Mucosa of rectum (tissue), 2 donors: ENCODE measurements at regions not wholly inside any gene's neighbourhood (a gene's known extent, or its start where the extent isn't known, plus 50 kb on each side); places are given as distances from the start of the nearest gene placed in this dataset.

ENCODE experiments used
- H3K27ac ChIP-seq, 2 donors: one replicate each; pipeline ENCODE4 v1.7.0; 2013; ENCODE audit warnings: inconsistent platforms in 2 of 2, low read depth in 2 of 2, low read length in 2 of 2
- H3K27me3 ChIP-seq, 2 donors: one replicate each; pipeline ENCODE4 v1.7.0; 2013; ENCODE audit warnings: low read length in 2 of 2; ENCODE audit not compliant: control insufficient read depth in 2 of 2, insufficient read depth in 2 of 2
- H3K36me3 ChIP-seq, 2 donors: one replicate each; pipeline ENCODE4 v1.7.0; 2013; ENCODE audit warnings: low read length in 2 of 2; ENCODE audit not compliant: control insufficient read depth in 2 of 2, insufficient read depth in 2 of 2
- H3K4me1 ChIP-seq, 2 donors: one replicate each; pipeline ENCODE4 v1.7.0; 2013; ENCODE audit warnings: low read length in 2 of 2, mild to moderate bottlenecking in 1 of 2; ENCODE audit not compliant: control insufficient read depth in 2 of 2, insufficient read depth in 2 of 2
- H3K4me3 ChIP-seq, 2 donors: one replicate each; pipeline ENCODE4 v1.7.0; 2013; ENCODE audit warnings: low read length in 2 of 2
- H3K9ac ChIP-seq, 2 donors: one replicate each; pipeline ENCODE4 v1.7.0; 2013; ENCODE audit warnings: low read length in 2 of 2, low read depth in 1 of 2, mild to moderate bottlenecking in 1 of 2
- H3K9me3 ChIP-seq, 2 donors: one replicate each; pipeline ENCODE4 v1.7.0; 2013; ENCODE audit warnings: low read length in 2 of 2; ENCODE audit not compliant: control insufficient read depth in 2 of 2
- donor health status: healthy.
- donor health status: Normal muscosa, but diverticular disease.

DNA sequence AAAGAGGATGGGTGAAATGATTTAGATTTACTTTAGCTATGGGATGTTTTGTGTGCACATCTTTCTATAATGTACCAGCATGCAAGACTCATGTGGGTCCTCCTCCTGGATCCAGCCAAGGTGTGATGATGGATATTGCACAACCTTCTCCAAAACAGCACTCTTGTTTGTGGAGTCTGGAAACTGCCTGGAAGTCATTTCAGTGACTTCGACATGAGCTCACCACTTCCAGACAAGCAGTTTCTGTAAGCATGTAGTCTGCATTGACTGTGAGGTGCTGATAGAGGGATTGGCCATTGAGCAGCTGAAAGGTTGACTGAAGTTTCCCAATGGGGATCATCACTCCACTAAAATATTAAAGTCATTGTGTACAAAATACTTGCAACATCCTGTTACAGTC, 154.0 kb downstream of the TRIB2 start:
- Histone ChIP-seq H3K9ac (no peak overlapping the region), H3K36me3 (no peaks in the 10 kb centered on the region), H3K9me3 (no peaks in the 10 kb centered on the region), H3K4me1 (no peaks in the 10 kb centered on the region), H3K27ac (no peak overlapping the region), H3K27me3 (no peaks in the 10 kb centered on the region), H3K4me3 (no peak overlapping the region)

- Histone ChIP-seq H3K9me3 (no peaks in the 10 kb centered on the region), H3K27ac (no peak overlapping the region), H3K27me3 (no peaks in the 10 kb centered on the region), H3K36me3 (no peaks in the 10 kb centered on the region), H3K4me1 (no peaks in the 10 kb centered on the region), H3K4me3 (no peak overlapping the region), H3K9ac (no peak overlapping the region)
These were observed 155.1 kb downstream of the TRIB2 start for GRCh38 chr2:12871694-12872315.

DNA sequence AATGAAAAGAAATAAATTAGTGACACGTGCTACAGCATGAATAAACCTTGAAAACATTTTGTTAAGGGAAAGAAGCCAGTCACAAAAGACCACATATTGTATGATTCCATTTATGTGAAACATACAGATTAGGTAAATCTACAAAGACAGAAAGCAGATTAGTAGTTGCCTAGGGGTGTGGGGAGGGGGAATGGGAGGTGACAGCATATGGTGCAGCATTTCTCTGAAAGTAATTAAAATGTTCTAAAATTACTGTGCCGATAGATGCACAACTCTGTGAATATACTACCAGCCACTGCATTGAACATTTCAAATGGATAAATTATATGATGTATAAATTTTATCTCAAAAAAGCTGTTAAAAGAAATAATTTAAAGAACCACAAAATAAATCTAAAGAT, 161.0 kb downstream of the TRIB2 start:
- Histone ChIP-seq H3K27ac (no peak overlapping the region), H3K4me1 (no peaks in the 10 kb centered on the region), H3K36me3 (no peaks in the 10 kb centered on the region), H3K4me3 (no peak overlapping the region), H3K9me3 (no peaks in the 10 kb centered on the region), H3K27me3 (no peaks in the 10 kb centered on the region), H3K9ac (no peak overlapping the region)

GRCh38 chr2:12879649-12880048, 162.9 kb downstream of the TRIB2 start:
- H3K27me3 ChIP-seq: no peaks in the 10 kb centered on the region
- H3K4me1 ChIP-seq: no peaks in the 10 kb centered on the region
- H3K4me3 ChIP-seq: no peak overlapping the region
- no peaks in the 10 kb centered on the region for H3K9me3 ChIP-seq
- H3K36me3 ChIP-seq: no peaks in the 10 kb centered on the region
- H3K27ac ChIP-seq: no peak overlapping the region
- H3K9ac ChIP-seq: no peak overlapping the region

GRCh38 chr2:12881952-12882351, 165.2 kb downstream of the TRIB2 start:
- Histone ChIP-seq H3K9me3 (no peaks in the 10 kb centered on the region), H3K36me3 (no peaks in the 10 kb centered on the region), H3K4me1 (no peaks in the 10 kb centered on the region), H3K27ac (no peak overlapping the region), H3K4me3 (no peak overlapping the region), H3K9ac (no peak overlapping the region), H3K27me3 (no peaks in the 10 kb centered on the region)

- Histone ChIP-seq H3K27me3 (no peaks in the 10 kb centered on the region), H3K4me3 (no peak overlapping the region), H3K27ac (no peak overlapping the region), H3K4me1 (no peaks in the 10 kb centered on the region), H3K9me3 (no peaks in the 10 kb centered on the region), H3K9ac (no peak overlapping the region), H3K36me3 (no peaks in the 10 kb centered on the region)
These were observed 165.7 kb downstream of the TRIB2 start for GRCh38 chr2:12882393-12882792.

DNA sequence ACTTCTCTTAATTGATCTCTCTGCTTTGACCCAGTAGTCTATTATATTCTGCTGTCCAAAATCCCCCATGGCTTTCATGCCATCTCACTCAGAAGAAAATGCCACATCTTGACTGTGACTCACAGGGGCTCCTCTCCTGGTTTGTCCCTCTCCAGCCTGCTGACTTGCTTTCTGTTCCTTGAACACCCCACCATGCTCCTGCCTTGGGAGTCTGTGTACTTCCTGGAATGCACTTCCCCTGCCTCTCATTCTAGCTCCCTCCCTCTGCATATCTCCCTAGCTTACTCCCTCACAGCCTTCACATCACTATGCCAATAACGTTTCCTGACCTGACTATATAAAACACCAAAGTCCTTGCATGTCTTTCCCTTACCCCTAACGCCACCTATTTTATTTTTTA, 167.2 kb downstream of the TRIB2 start:
- no peaks in the 10 kb centered on the region for H3K9me3 ChIP-seq
- H3K27ac ChIP-seq: no peak overlapping the region
- no peaks in the 10 kb centered on the region for H3K27me3 ChIP-seq

DNA sequence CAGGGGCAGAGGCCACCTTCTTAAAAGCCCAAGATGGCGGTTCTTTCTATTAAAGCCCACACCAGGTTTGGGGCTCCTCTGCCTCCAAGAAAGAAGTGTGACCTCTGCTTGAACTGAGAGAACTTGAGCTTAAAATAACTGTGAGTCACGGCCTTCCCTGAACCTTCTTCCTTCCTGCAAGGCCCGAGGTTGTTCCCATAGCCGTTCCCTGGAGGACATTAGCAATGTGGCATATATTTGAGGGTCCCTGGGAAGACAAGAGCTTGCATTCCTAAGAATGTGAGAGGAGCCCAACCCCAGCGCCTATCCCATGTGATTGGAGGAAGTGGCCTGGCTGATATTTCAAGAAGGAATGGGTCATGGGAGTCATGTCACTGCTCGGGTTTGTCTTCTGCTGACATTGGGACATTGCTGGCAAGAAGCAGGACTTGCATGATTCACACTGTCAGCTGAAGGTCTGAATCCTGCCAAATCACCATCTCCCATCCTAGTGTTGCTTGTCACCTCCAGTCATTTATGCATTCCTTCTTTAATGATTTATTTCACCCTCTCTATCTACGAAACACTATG, 168.1 kb downstream of the TRIB2 start:
- H3K27ac ChIP-seq: no peak overlapping the region
- no peaks in the 10 kb centered on the region for H3K27me3 ChIP-seq
- no peak overlapping the region for H3K9ac ChIP-seq
- H3K9me3 ChIP-seq: no peaks in the 10 kb centered on the region
- H3K4me3 ChIP-seq: no peak overlapping the region
- no peaks in the 10 kb centered on the region for H3K36me3 ChIP-seq
- H3K4me1 ChIP-seq: no peaks in the 10 kb centered on the region

More for the DNA sequence above, 167.2 kb downstream of the TRIB2 start:
- Histone ChIP-seq H3K9ac (no peak overlapping the region), H3K4me1 (no peaks in the 10 kb centered on the region), H3K36me3 (no peaks in the 10 kb centered on the region), H3K4me3 (no peak overlapping the region)

DNA sequence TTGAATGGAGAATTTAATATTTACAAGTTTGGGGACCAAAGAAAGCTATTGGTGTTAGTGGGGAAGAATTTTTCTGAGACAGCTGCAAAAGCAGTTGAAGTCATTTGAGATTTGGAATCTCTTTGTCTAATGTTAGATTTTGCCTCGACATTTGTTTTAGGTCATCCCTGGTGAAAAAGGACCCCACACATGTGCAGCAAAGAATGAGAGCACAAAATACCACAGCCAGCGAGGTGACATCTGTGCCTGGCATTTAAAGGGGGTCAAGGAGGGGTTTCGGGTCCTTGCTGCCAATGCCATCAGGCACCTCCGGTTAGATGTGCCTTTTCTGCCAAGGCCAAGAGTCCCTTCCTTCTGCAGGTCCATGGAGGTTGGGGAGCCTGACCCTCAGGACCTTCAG, 173.3 kb downstream of the TRIB2 start:
- Histone ChIP-seq H3K4me3 (no peak overlapping the region), H3K36me3 (no peaks in the 10 kb centered on the region), H3K27ac (no peak overlapping the region), H3K27me3 (no peaks in the 10 kb centered on the region), H3K9me3 (peaks cover 0 to 3% of the 10 kb centered on the region in 2 donors), H3K4me1 (no peaks in the 10 kb centered on the region), H3K9ac (no peak overlapping the region)

- no peaks in the 10 kb centered on the region for H3K27me3 ChIP-seq
- no peak overlapping the region for H3K27ac ChIP-seq
These were observed 173.8 kb downstream of the TRIB2 start for GRCh38 chr2:12890481-12890991.

More at GRCh38 chr2:12890481-12890991, 173.8 kb downstream of the TRIB2 start:
- Histone ChIP-seq H3K9ac (no peak overlapping the region), H3K9me3 (peaks cover 0 to 3% of the 10 kb centered on the region in 2 donors), H3K4me3 (no peak overlapping the region), H3K36me3 (no peaks in the 10 kb centered on the region), H3K4me1 (no peaks in the 10 kb centered on the region)
